T-helper 2 cell treated with Interferon-gamma antibody and Interleukin-4, amounts not matched to agents 5 μg/mL and 100 μg/mL, for 36 hours (primary cell): ENCODE measurements at regions not wholly inside any gene's neighbourhood (a gene's known extent, or its start where the extent isn't known, plus 50 kb on each side); places are given as distances from the start of the nearest gene placed in this dataset.

Source experiments
- DNase-seq: peaks from one replicate; pipeline ENCODE4 v3.0.0; 2021; ENCODE audit warnings: low spot score
- H3K27ac Mint-ChIP-seq: one replicate; pipeline ENCODE4 v1.8.0; 2021; ENCODE audit warnings: mild to moderate bottlenecking, mixed read lengths
- H3K27me3 Mint-ChIP-seq: one replicate; pipeline ENCODE4 v1.8.0; 2021; ENCODE audit warnings: low read depth, mixed read lengths
- H3K36me3 Mint-ChIP-seq: one replicate; pipeline ENCODE4 v1.8.0; 2021; ENCODE audit warnings: low read depth, mixed read lengths
- H3K4me1 Mint-ChIP-seq: one replicate; pipeline ENCODE4 v1.8.0; 2021; ENCODE audit warnings: low read depth, mixed read lengths
- H3K4me3 Mint-ChIP-seq: one replicate; pipeline ENCODE4 v1.8.0; 2022; ENCODE audit warnings: mild to moderate bottlenecking, moderate library complexity, mixed read lengths
- H3K9me3 Mint-ChIP-seq: one replicate; pipeline ENCODE4 v1.8.0; 2021; ENCODE audit warnings: mixed read lengths

DNA sequence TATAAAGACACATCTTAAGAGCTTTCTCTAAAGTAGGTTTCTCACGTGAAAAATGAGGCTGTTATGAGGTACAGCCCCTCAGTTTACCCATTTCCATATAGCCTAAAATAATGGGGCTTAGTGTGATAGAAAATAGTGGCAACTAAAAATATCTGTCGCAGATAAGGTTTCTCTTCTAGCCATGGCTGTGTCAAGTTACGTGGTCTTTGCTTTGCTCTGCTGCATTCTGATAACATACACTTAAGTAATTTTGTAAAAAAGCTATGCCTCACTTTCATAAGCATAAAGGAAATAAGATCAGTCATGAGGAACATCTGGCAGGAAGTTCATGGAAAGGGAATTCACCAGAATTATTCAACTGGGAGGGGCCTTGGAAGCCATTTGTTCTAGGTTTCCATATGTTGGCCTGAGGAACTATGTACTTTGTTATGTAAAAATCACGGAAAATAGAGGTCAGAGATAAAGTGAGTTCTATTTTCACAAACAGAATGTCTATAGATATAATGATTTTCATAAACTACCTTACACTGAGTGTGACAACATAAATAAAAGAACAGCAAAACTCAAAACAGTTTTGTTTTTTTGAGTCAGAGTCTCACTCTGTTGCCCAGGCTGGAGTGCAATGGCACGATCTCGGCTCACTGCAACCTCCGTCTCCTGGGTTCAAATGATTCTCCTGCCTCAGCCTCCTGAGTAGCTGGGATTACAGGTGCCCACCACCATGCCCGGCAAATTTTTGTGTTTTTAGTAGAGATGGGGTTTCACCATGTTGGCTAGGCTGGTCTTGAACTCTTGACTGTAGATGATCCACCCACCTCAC lies 195.6 kb upstream of the KRR1 start:
- no peak overlapping the region for H3K4me3 Mint-ChIP-seq
- H3K9me3 Mint-ChIP-seq = no peaks in the 10 kb centered on the region
- peaks cover 28% of the 10 kb centered on the region for H3K27me3 Mint-ChIP-seq
- DNase-seq = no peak
- H3K4me1 Mint-ChIP-seq = peaks cover 8% of the 10 kb centered on the region
- no peak overlapping the region for H3K27ac Mint-ChIP-seq
- no peaks in the 10 kb centered on the region for H3K36me3 Mint-ChIP-seq

DNA sequence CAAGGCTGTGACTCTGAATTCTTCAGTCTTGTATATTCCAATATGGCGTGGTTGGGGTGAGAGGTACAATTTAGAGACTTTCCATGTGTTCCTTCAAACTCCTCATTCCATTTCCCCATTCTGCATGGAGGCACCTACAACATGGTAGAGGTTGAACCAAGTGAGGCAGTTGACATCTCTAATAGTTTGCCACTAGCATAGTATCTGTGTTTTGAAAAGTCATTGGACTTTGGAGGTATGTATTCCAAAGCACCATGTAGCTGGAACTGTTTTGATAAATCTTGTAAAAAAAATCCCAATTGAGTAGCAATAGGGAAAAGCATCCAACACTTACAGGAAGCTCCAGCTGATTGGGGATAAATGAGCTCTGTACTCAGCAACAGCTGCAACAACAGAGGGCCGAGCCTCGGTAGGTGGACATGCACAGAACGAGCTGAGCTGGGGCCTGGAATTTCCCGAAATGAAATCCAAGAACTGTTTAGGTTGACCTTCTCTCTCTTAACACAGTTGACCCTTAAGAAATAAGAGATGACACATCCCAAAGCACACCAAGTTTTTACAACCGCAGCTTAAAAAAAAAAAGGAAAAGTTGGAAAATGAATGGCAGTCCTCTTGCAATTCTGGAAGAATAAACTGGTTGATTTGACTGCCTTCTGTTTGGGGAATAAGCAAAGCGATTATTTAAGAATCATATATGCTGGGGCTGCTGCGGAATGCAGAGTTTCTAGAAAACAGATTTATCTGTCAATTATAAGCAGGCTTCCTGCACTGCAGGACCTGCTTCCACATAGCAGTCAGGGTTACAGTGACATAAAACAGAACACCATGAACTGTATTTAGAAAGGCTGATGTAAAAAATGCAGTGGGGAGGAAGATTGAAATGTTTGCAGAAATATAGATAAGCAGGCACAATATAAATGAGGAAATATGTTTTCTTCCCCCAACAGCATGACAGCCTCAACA lies 194.6 kb upstream of the KRR1 start:
- Mint-ChIP-seq H3K27me3 (peaks cover 25% of the 10 kb centered on the region), H3K4me3 (no peak overlapping the region), H3K4me1 (peaks cover 5% of the 10 kb centered on the region), H3K27ac (no peak overlapping the region), H3K36me3 (no peaks in the 10 kb centered on the region), H3K9me3 (no peaks in the 10 kb centered on the region)
- DNase-seq = no peak

DNA sequence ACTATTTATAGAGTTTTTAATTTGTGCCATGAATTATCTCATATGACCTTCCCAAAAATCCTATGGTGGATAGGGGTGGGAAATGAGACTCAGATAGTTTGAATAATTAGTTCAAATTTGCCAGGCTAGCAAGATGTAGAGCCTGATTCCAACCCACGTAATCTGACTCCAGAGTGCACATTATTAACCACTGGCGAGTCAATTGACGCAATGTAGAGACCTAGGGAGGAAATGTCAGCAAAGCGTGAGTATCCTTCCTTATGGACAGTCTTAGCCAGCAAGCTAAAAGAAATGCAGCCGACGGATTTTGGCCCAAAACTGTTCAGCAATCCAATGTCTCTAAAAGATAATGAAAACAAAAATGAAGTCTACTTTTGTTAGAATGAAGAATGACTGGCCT lies 193.3 kb upstream of the KRR1 start:
- peaks cover 24% of the 10 kb centered on the region for H3K27me3 Mint-ChIP-seq
- H3K4me1 Mint-ChIP-seq = peaks cover 5% of the 10 kb centered on the region
- no peak for DNase-seq
- no peak overlapping the region for H3K27ac Mint-ChIP-seq
- no peaks in the 10 kb centered on the region for H3K36me3 Mint-ChIP-seq
- no peaks in the 10 kb centered on the region for H3K9me3 Mint-ChIP-seq
- no peak overlapping the region for H3K4me3 Mint-ChIP-seq

DNA sequence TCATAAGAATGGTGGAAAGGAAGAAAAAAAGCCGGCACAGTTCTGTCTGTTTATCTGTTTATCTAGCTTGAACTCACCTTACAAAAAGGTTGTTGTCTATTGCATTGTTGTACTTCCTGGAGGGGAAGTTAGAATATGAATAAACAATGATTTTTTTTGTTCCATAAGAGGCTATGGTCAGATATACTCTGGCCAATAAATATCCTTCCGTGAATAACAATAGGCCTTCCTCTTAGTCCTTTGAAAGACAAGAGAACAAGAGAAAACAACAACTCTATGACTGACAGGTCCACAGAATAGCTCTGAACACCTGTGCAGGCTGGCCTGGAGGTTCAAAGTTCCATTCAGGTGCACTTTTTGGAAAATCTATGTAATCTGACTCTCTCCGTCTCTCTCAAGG lies 192.8 kb upstream of the KRR1 start:
- H3K27ac Mint-ChIP-seq = no peak overlapping the region
- DNase-seq = no peak
- H3K36me3 Mint-ChIP-seq = no peaks in the 10 kb centered on the region
- peaks cover 25% of the 10 kb centered on the region for H3K27me3 Mint-ChIP-seq
- H3K9me3 Mint-ChIP-seq = no peaks in the 10 kb centered on the region
- H3K4me3 Mint-ChIP-seq = no peak overlapping the region
- H3K4me1 Mint-ChIP-seq = peaks cover 5% of the 10 kb centered on the region

DNA sequence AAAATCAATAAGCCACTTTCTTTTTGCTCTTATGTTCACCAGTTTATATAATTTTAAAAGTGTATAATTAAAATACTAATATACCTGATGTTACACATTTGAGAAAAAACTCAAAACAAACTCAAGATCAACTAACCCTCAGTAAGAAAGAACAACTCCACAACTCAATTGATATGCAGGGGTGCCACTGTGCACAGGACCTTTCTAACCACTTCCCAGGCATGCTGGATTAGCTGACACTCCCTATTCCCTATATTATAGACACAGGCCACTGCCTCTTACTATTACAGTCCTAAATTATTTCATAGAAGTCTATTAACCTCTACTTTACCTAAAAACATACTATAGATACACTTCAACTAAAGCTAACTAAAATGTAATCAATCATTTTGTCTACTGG lies 191.7 kb upstream of the KRR1 start:
- Mint-ChIP-seq H3K4me1 (peaks cover 5% of the 10 kb centered on the region), H3K4me3 (no peak overlapping the region), H3K27ac (no peak overlapping the region), H3K9me3 (no peaks in the 10 kb centered on the region), H3K27me3 (peaks cover 21% of the 10 kb centered on the region), H3K36me3 (no peaks in the 10 kb centered on the region)
- no peak for DNase-seq

DNA sequence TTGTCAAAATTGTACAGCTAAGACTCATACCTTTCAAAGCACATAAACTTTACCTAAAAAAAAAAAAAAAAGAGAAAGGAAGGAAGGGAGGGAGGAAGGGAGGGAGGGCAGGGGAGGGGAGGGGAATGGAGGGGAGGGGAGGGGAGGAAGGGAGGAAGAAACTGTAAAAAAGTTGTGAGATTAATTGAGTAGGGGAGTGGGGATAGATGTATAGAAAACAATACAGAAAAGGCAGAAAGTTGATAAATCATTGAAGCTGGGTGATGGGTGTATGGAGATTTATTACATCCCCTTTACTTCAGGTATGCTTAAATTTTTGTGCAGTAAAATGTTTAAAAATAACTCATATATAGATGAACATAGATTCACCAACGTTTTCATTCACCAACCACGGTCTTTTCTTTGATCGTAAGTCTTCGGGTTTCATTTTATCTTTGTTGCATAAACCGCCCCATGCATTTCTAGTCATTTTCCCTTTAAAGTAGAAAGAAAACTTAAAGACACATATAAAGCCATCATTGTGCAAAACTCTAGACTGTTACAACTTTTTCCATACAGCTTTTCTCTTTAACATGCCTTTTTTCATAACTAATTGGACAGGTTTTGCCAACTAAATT lies 191.2 kb upstream of the KRR1 start:
- H3K4me1 Mint-ChIP-seq = peaks cover 5% of the 10 kb centered on the region
- H3K36me3 Mint-ChIP-seq = no peaks in the 10 kb centered on the region
- H3K4me3 Mint-ChIP-seq = no peak overlapping the region
- no peak overlapping the region for H3K27ac Mint-ChIP-seq
- peaks cover 18% of the 10 kb centered on the region for H3K27me3 Mint-ChIP-seq
- DNase-seq = no peak
- no peaks in the 10 kb centered on the region for H3K9me3 Mint-ChIP-seq

DNA sequence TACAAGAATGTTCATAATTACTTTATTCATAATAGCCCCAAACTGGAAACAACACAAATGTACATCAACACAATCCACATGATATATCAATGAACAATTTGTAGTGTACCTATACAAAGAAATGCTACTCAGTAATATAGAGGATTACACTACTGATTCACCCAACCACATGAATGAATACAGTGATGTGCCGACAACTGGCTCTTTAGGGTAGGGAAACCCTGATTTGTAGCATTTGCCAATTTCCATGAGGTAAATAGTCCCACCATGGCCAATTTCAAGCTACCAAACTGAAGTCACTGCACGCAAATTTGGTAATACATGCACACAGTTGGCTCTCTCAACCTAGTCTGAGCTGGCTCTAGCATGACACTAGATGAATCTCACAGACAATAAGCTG lies 190.4 kb upstream of the KRR1 start:
- Mint-ChIP-seq H3K4me1 (peaks cover 3% of the 10 kb centered on the region), H3K4me3 (no peak overlapping the region), H3K27ac (no peak overlapping the region), H3K27me3 (peaks cover 16% of the 10 kb centered on the region), H3K9me3 (no peaks in the 10 kb centered on the region), H3K36me3 (no peaks in the 10 kb centered on the region)
- no peak for DNase-seq

DNA sequence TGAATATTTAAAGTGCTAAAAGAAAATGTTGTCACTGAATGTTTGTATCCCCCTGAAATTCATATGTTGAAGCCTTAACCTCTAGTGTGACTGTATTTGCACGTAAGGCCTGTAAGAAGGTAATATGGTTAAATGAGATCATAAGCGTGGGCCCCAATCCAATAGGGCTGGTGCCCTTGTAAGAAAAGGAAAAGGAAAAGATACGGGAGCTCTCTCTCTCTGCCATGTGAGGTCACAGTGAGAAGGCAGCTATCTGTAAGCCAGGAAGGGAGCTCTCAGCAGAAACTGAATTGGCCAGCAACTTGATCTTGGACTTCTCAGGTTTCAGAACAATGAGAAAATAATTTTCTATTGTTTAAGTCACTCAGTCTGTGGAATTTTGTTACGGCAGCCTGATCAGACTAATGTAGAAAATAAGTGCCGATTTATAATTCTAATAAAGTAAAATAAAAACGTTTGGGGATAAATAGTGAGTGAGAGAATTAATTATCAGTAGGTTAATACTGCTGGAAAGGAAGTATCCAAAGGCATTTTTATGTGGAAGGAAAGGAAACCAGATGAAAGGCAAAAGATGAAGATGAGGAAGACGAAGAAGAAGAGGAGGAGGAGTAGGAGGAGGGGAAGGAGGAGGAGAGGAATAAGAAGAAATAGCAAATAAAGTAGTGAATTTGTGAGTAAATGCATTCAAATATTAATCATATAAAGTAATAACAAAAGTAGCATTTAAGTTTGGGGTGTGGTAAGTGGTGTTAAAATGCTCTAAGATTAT lies 188.5 kb upstream of the KRR1 start:
- H3K4me1 Mint-ChIP-seq = peaks cover 2% of the 10 kb centered on the region
- no peak overlapping the region for H3K27ac Mint-ChIP-seq
- no peaks in the 10 kb centered on the region for H3K36me3 Mint-ChIP-seq
- H3K9me3 Mint-ChIP-seq = no peaks in the 10 kb centered on the region
- no peak overlapping the region for H3K4me3 Mint-ChIP-seq
- DNase-seq = no peak
- H3K27me3 Mint-ChIP-seq = peaks cover 16% of the 10 kb centered on the region

DNA sequence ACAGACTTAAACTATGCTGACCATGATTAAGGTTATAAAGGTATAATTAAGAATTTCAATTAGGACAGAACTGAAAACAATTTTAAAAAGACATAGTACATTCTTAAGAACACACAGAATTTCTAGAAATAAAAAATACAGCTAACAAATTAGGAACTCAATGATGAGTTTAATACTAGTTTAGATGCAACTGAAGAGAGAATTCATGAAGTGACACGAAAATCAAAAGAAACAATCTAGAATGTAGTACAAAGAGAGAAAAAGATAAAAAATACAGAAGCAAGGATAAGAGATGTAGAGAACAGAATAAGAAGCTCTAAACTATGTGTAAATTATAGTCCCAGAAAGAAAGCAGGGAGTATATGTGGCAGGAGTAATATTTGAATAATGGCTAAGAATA lies 187.8 kb upstream of the KRR1 start:
- H3K4me3 Mint-ChIP-seq = no peak overlapping the region
- peaks cover 2% of the 10 kb centered on the region for H3K4me1 Mint-ChIP-seq
- H3K27ac Mint-ChIP-seq = no peak overlapping the region
- no peaks in the 10 kb centered on the region for H3K36me3 Mint-ChIP-seq
- no peak for DNase-seq
- H3K27me3 Mint-ChIP-seq = peaks cover 22% of the 10 kb centered on the region
- no peaks in the 10 kb centered on the region for H3K9me3 Mint-ChIP-seq

DNA sequence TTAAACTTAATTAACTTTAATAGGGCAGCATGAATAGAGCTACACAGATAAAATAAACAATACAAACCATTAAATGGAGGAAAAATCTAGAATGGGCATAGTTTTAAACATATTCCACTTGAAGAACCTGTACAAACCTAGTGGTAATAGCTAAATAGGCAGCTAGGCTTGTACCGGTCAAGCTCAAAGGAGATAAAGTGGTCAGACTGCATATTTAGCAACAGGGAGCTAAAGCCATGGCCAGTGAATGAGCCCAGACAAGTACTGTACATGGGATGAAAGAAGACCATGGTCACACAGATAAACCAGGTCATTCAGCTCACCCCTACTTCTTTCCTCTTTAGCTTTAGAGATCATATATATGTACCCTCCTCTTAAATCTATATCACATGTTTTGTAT lies 186.6 kb upstream of the KRR1 start:
- Mint-ChIP-seq H3K4me1 (peaks cover 2% of the 10 kb centered on the region), H3K9me3 (no peaks in the 10 kb centered on the region), H3K27me3 (peaks cover 21% of the 10 kb centered on the region), H3K4me3 (no peak overlapping the region), H3K36me3 (no peaks in the 10 kb centered on the region), H3K27ac (no peak overlapping the region)
- DNase-seq = no peak

DNA sequence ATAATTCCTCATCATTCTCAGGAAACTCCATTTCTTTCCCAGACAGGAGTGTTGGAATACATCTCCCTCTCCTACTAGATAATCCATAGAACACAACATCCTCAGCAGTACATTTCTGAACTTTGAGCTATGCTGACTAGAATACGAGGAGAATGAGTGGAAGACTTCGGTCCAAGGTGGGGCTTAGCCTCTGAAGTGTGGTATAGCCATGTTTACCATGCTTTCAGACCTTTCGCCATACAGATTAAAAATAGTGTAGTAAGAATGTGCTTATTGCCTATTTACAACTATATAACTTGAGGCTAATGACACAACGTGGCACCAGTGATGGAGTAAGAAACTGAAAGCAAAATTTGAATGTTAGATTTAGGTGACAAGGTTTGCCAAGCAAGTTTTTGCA lies 184.5 kb upstream of the KRR1 start:
- H3K36me3 Mint-ChIP-seq = no peaks in the 10 kb centered on the region
- no peaks in the 10 kb centered on the region for H3K4me1 Mint-ChIP-seq
- H3K27ac Mint-ChIP-seq = no peak overlapping the region
- peaks cover 32% of the 10 kb centered on the region for H3K27me3 Mint-ChIP-seq
- no peak overlapping the region for H3K4me3 Mint-ChIP-seq
- H3K9me3 Mint-ChIP-seq = no peaks in the 10 kb centered on the region
- DNase-seq = no peak

DNA sequence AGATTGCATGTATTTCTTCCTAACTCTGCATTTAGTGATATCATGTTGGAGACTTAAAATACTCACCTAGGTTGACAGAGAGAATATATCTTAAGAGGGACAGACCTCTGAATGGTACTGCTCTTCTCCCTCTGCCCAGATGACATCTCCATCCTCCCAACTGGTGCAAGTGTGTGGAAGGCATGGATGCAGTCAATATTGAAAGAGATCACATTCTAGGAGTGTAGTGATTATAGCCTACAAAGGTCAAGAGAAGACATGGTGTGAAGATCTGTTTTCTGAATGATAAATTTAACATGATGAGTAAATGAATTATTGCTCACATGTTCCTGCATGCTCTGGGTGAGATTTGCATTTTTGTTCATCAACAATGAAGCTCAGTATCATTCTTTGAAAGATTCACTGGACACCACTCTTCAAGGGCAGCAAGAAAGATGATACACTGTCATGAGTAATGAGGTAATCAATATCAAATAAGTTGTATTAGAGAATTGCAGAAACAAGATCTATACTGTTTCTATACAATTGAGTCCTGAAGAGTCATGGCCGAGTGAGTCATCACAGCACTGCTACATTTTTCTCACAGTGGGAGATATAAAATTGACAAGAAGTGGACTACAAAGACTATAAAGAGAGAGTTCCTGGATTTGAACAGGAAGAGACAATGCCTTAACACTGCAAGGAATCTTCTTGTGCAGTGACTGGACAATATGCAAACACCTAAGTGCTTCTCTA lies 183.3 kb upstream of the KRR1 start:
- H3K27me3 Mint-ChIP-seq = peaks cover 29% of the 10 kb centered on the region

DNA sequence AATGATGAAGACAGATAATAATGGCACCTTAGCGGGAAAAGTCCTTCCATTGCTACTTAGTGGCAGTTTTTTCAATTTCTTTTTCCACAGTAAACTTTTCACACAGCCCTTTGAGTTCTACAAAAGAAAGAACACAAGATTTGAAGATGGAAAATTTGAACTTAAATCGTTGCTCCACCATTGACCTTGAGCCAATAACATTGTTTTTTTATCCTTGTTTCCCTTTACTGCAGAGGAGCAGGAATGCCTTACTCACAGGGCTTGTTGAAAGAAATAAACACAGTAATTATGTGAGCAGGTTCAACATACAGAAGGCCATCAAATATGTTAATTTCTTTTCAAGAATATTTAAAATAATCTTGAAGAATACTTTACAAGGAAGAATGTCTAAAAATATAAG lies 181.5 kb upstream of the KRR1 start:
- Mint-ChIP-seq H3K4me1 (no peaks in the 10 kb centered on the region), H3K27ac (no peak overlapping the region), H3K9me3 (no peaks in the 10 kb centered on the region), H3K27me3 (peaks cover 27% of the 10 kb centered on the region), H3K36me3 (no peaks in the 10 kb centered on the region), H3K4me3 (no peak overlapping the region)
- no peak for DNase-seq

More for the DNA sequence above, 183.3 kb upstream of the KRR1 start:
- H3K36me3 Mint-ChIP-seq = no peaks in the 10 kb centered on the region
- no peak overlapping the region for H3K27ac Mint-ChIP-seq
- no peaks in the 10 kb centered on the region for H3K4me1 Mint-ChIP-seq
- no peaks in the 10 kb centered on the region for H3K9me3 Mint-ChIP-seq
- H3K4me3 Mint-ChIP-seq = no peak overlapping the region
- no peak for DNase-seq
